Endothelial cell of umbilical vein (primary cell): ENCODE measurements at regions not wholly inside any gene's neighbourhood (a gene's known extent, or its start where the extent isn't known, plus 50 kb on each side); places are given as distances from the start of the nearest gene placed in this dataset.
"Not testable (repeated sequence)": the region's sequence is repeated elsewhere in the genome, so short reads cannot be mapped to it uniquely, and the experiment has no call there.

Experiments used
- EZH2 ChIP-seq: IDR thresholded peaks from 2 replicates; pipeline ENCODE4 v1.6.1; 2012; ENCODE audit warnings: borderline replicate concordance, low read depth, mild to moderate bottlenecking, moderate library complexity, low read length, inconsistent platforms; ENCODE audit not compliant: severe bottlenecking
- FOS ChIP-seq: IDR thresholded peaks from 2 replicates; pipeline ENCODE4 v1.6.1; 2011; ENCODE audit warnings: mild to moderate bottlenecking, low read length, moderate library complexity, borderline replicate concordance; ENCODE audit not compliant: insufficient read depth
- GATA2 ChIP-seq: IDR thresholded peaks from 2 replicates; pipeline ENCODE4 v1.7.0; 2011; ENCODE audit warnings: low read depth, mild to moderate bottlenecking, moderate library complexity, mixed read lengths, low read length; ENCODE audit not compliant: insufficient read length, insufficient read depth
- JUN ChIP-seq: IDR thresholded peaks from 2 replicates; pipeline ENCODE4 v1.6.1; 2011; ENCODE audit warnings: borderline replicate concordance, low read depth; ENCODE audit not compliant: insufficient read length, insufficient read depth
- MAX ChIP-seq: IDR thresholded peaks from 2 replicates; pipeline ENCODE4 v1.6.1; 2011; ENCODE audit not compliant: insufficient read depth, insufficient read length
- MYC ChIP-seq: IDR thresholded peaks from one replicate; pipeline ENCODE4 v1.6.1; 2011; ENCODE audit warnings: mild to moderate bottlenecking, low read depth, low read length
- POLR2A ChIP-seq: IDR thresholded peaks from 2 replicates; pipeline ENCODE4 v1.6.1; 2012; ENCODE audit warnings: low read depth, mild to moderate bottlenecking, control low read depth, low read length
- POLR2AphosphoS5 ChIP-seq: IDR thresholded peaks from 2 replicates; pipeline ENCODE4 v1.6.1; 2012; ENCODE audit warnings: low read depth, mild to moderate bottlenecking, control low read depth, low read length, moderate library complexity; ENCODE audit not compliant: insufficient read depth
- TF ChIP-seq, protein P1 (sequence below), 2 donors: IDR thresholded peaks; 1 replicate in 1 of 2; 2 replicates in 1 of 2; pipeline ENCODE4 v1.5.1; 2011; ENCODE audit warnings: low read length in 2 of 2, mild to moderate bottlenecking in 2 of 2, moderate library complexity in 2 of 2, control low read depth in 1 of 2, inconsistent platforms in 1 of 2, low read depth in 1 of 2; ENCODE audit not compliant: insufficient read depth in 1 of 2; ENCODE audit errors: extremely low read depth in 1 of 2

- TF ChIP-seq, protein P1, sequence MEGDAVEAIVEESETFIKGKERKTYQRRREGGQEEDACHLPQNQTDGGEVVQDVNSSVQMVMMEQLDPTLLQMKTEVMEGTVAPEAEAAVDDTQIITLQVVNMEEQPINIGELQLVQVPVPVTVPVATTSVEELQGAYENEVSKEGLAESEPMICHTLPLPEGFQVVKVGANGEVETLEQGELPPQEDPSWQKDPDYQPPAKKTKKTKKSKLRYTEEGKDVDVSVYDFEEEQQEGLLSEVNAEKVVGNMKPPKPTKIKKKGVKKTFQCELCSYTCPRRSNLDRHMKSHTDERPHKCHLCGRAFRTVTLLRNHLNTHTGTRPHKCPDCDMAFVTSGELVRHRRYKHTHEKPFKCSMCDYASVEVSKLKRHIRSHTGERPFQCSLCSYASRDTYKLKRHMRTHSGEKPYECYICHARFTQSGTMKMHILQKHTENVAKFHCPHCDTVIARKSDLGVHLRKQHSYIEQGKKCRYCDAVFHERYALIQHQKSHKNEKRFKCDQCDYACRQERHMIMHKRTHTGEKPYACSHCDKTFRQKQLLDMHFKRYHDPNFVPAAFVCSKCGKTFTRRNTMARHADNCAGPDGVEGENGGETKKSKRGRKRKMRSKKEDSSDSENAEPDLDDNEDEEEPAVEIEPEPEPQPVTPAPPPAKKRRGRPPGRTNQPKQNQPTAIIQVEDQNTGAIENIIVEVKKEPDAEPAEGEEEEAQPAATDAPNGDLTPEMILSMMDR (IDR thresholded peaks at IDR 0.05; ENCODE audit: extremely low read depth in 1 of 2, insufficient read depth in 1 of 2, low read depth in 1 of 2, low read length in 2 of 2) = not testable (repeated sequence)
- TF ChIP-seq POLR2A, MAX, POLR2AphosphoS5, EZH2, MYC, JUN, GATA2, FOS: not testable (repeated sequence)
Observed at GRCh38 chr16:29233705-29234404, 172.7 kb downstream of the NPIPB11 start.
